H1 (cell line): ENCODE measurements at regions not wholly inside any gene's neighbourhood (a gene's known extent, or its start where the extent isn't known, plus 50 kb on each side); places are given as distances from the start of the nearest gene placed in this dataset.

Experiments
- CTCF ChIA-PET: fragments of 300-600 bp; sonication (Branson Sonifier 250); formaldehyde crosslinking; loops from one replicate; lab custom pipeline; 2021; ENCODE audit not compliant: partially characterized antibody; lab: Charles Lee
- POLR2A ChIA-PET: fragments of 300-600 bp; sonication (Branson Sonifier 250); formaldehyde crosslinking; loops from one replicate; lab custom pipeline; 2021; ENCODE audit warnings: inconsistent platforms; ENCODE audit not compliant: partially characterized antibody; lab: Charles Lee
- DNase-seq, 2 experiments: peaks; one replicate each; pipeline versions ENCODE4 v3.0.0 to v3.0.0-alpha.2; 2010 to 2022; ENCODE audit warnings: low spot score in 2 of 2, low read depth in 1 of 2, mixed read lengths in 1 of 2
- FAIRE-seq: peaks from 2 replicates; lab custom pipeline; 2011; peaks lifted over from hg19 to GRCh38; lab: Jason Lieb, UNC
- H2AFZ ChIP-seq: 2 replicates; pipeline ENCODE4 v1.8.1; 2012; ENCODE audit warnings: low read length, inconsistent platforms
- H2AK5ac ChIP-seq: 2 replicates; pipeline ENCODE4 v1.6.1; 2013; ENCODE audit warnings: low read depth, low read length
- H2BK120ac ChIP-seq: replicated peaks from 2 replicates; pipeline ENCODE3; 2013; ENCODE audit warnings: low read depth, low read length, inconsistent platforms
- H2BK12ac ChIP-seq: 2 replicates; pipeline ENCODE4 v1.6.1; 2013; ENCODE audit warnings: low read depth, low read length
- H2BK15ac ChIP-seq: 2 replicates; pipeline ENCODE4 v1.6.1; 2013; ENCODE audit warnings: low read length
- H2BK20ac ChIP-seq: 2 replicates; pipeline ENCODE4 v1.6.1; 2013; ENCODE audit warnings: low read length
- H2BK5ac ChIP-seq: 2 replicates; pipeline ENCODE4 v1.6.1; 2013; ENCODE audit warnings: low read depth, low read length
- H3K14ac ChIP-seq: 2 replicates; pipeline ENCODE4 v1.6.1; 2013; ENCODE audit warnings: inconsistent platforms; ENCODE audit not compliant: insufficient read length
- H3K18ac ChIP-seq: 2 replicates; pipeline ENCODE4 v1.6.1; 2013; ENCODE audit warnings: low read length; ENCODE audit errors: extremely low read depth
- H3K23ac ChIP-seq: 2 replicates; pipeline ENCODE4 v1.6.1; 2013; ENCODE audit warnings: inconsistent platforms; ENCODE audit not compliant: insufficient read length
- H3K23me2 ChIP-seq: 2 replicates; pipeline ENCODE4 v1.6.1; 2013; ENCODE audit warnings: low read depth, low read length
- H3K27ac ChIP-seq: 2 replicates; pipeline ENCODE4 v1.6.1; 2011; ENCODE audit warnings: low read depth, low read length, inconsistent platforms
- H3K27me3 ChIP-seq, 4 experiments: replicated peaks in 1 of 4; 1 replicate in 1 of 4; 2 replicates in 3 of 4; pipeline versions ENCODE4 v1.6.1 to v1.8.1; 2011 to 2013; ENCODE audit warnings: low read length in 3 of 4, mild to moderate bottlenecking in 3 of 4, inconsistent platforms in 2 of 4, mixed read lengths in 2 of 4, moderate library complexity in 1 of 4; ENCODE audit not compliant: control insufficient read depth in 3 of 4, insufficient read depth in 3 of 4; ENCODE audit errors: extremely low read depth in 1 of 4
- H3K36me3 ChIP-seq, 4 experiments: 2 replicates each; pipeline versions ENCODE4 v1.6.1 to v1.8.1; 2011 to 2013; ENCODE audit warnings: mild to moderate bottlenecking in 4 of 4, low read length in 3 of 4, moderate library complexity in 2 of 4, control low read depth in 1 of 4, inconsistent platforms in 1 of 4; ENCODE audit not compliant: insufficient read depth in 4 of 4, control insufficient read depth in 2 of 4
- H3K4ac ChIP-seq: replicated peaks from 2 replicates; pipeline ENCODE3; 2013; ENCODE audit warnings: low read length, low read depth, mixed read lengths, inconsistent platforms; ENCODE audit not compliant: insufficient read length
- H3K4me1 ChIP-seq, 4 experiments: replicated peaks in 1 of 4; 1 replicate in 1 of 4; 2 replicates in 3 of 4; pipeline versions ENCODE4 v1.6.1 to v1.8.1; 2011 to 2013; ENCODE audit warnings: low read length in 3 of 4, inconsistent platforms in 2 of 4, mixed read lengths in 1 of 4; ENCODE audit not compliant: insufficient read depth in 4 of 4, control insufficient read depth in 3 of 4
- H3K4me2 ChIP-seq, 2 experiments: 2 replicates each; pipeline versions ENCODE4 v1.6.1 to v1.8.1; 2011 to 2013; ENCODE audit warnings: low read depth in 2 of 2, low read length in 2 of 2, control low read depth in 1 of 2, inconsistent platforms in 1 of 2, mild to moderate bottlenecking in 1 of 2; ENCODE audit not compliant: insufficient read depth in 1 of 2
- H3K4me3 ChIP-seq, 4 experiments: fragments of 200-600, 300-600 bp in 1 of 4; sonication (generic), shearing (Covaris generic), sonication (Bioruptor Twin) in 1 of 4; 2 replicates each; pipeline versions ENCODE4 v1.5.1 to v1.8.1; 2011 to 2016; ENCODE audit warnings: low read length in 4 of 4, low read depth in 3 of 4, control low read depth in 2 of 4, inconsistent platforms in 2 of 4, mild to moderate bottlenecking in 2 of 4, mixed read lengths in 1 of 4, moderate library complexity in 1 of 4; ENCODE audit not compliant: insufficient read depth in 2 of 4; ENCODE audit errors: extremely low read depth in 1 of 4
- H3K56ac ChIP-seq: replicated peaks from 2 replicates; pipeline ENCODE3; 2013; ENCODE audit warnings: low read depth, mild to moderate bottlenecking, mixed read lengths, low read length, inconsistent platforms; ENCODE audit not compliant: insufficient read length
- H3K79me1 ChIP-seq: 2 replicates; pipeline ENCODE4 v1.6.1; 2013; ENCODE audit warnings: low read depth, low read length, control low read depth
- H3K79me2 ChIP-seq, 2 experiments: 2 replicates each; pipeline versions ENCODE4 v1.6.1 to v1.8.1; 2012 to 2013; ENCODE audit warnings: low read length in 2 of 2, mild to moderate bottlenecking in 2 of 2, inconsistent platforms in 1 of 2; ENCODE audit not compliant: insufficient read depth in 2 of 2, control insufficient read depth in 1 of 2
- H3K9ac ChIP-seq, 4 experiments: replicated peaks in 1 of 4; 1 replicate in 1 of 4; 2 replicates in 3 of 4; pipeline versions ENCODE4 v1.6.1 to v1.8.1; 2011 to 2013; ENCODE audit warnings: low read depth in 3 of 4, low read length in 3 of 4, control low read depth in 2 of 4, mild to moderate bottlenecking in 2 of 4, moderate library complexity in 2 of 4, inconsistent platforms in 1 of 4; ENCODE audit errors: extremely low read depth in 1 of 4
- H3K9me3 ChIP-seq, 2 experiments: 2 replicates each; pipeline versions ENCODE4 v1.6.1 to v1.8.1; 2012 to 2013; ENCODE audit warnings: mild to moderate bottlenecking in 2 of 2, moderate library complexity in 2 of 2, control low read depth in 1 of 2, inconsistent platforms in 1 of 2, low read depth in 1 of 2, low read length in 1 of 2, mixed read lengths in 1 of 2; ENCODE audit not compliant: insufficient read depth in 2 of 2
- H4K20me1 ChIP-seq, 2 experiments: replicated peaks in 1 of 2; 2 replicates each; pipeline versions ENCODE3 to v1.8.1; 2011 to 2013; ENCODE audit warnings: inconsistent platforms in 2 of 2, low read length in 2 of 2, mild to moderate bottlenecking in 1 of 2; ENCODE audit not compliant: insufficient read depth in 2 of 2, control insufficient read depth in 1 of 2
- H4K5ac ChIP-seq: 2 replicates; pipeline ENCODE4 v1.6.1; 2013; ENCODE audit warnings: low read length, low read depth, mixed read lengths, inconsistent platforms; ENCODE audit not compliant: insufficient read length
- H4K8ac ChIP-seq: 2 replicates; pipeline ENCODE4 v1.8.0; 2013; ENCODE audit warnings: mild to moderate bottlenecking, moderate library complexity, low read length, inconsistent platforms; ENCODE audit not compliant: insufficient read depth; ENCODE audit errors: extremely low read depth
- H4K91ac ChIP-seq: replicated peaks from 2 replicates; pipeline ENCODE3; 2013; ENCODE audit warnings: low read length, mixed read lengths, inconsistent platforms; ENCODE audit not compliant: insufficient read length
- CHD1 ChIP-seq: IDR thresholded peaks from 2 replicates; pipeline ENCODE4 v1.6.1; 2012; ENCODE audit warnings: low read depth, low read length, improper control_type of control experiment
- HDAC2 ChIP-seq, 2 experiments: fragments of 300-600 bp in 1 of 2; sonication (generic) in 1 of 2; IDR thresholded peaks; 2 replicates each; pipeline ENCODE4 v1.6.1; 2011 to 2012; ENCODE audit warnings: low read depth in 2 of 2, low read length in 2 of 2, mild to moderate bottlenecking in 2 of 2, moderate library complexity in 2 of 2, borderline replicate concordance in 1 of 2, inconsistent platforms in 1 of 2
- SP2 ChIP-seq: IDR thresholded peaks from 2 replicates; pipeline ENCODE4 v1.6.1; 2012; ENCODE audit warnings: mild to moderate bottlenecking, low read length, inconsistent platforms
- WGBS, 2 experiments: shearing (Covaris generic) in 1 of 2; methylation state at CpG; one replicate each; pipeline versions ENCODE4 v1.1.6 to v1.1.7; 2013 to 2015; ENCODE audit warnings: low lambda C conversion rate in 2 of 2, mixed read lengths in 2 of 2, inconsistent platforms in 1 of 2, low coverage in 1 of 2, missing lambda C conversion rate in 1 of 2; ENCODE audit not compliant: insufficient replicate concordance in 2 of 2, insufficient coverage in 1 of 2, insufficient read length in 1 of 2; ENCODE audit errors: extremely low coverage in 1 of 2, missing lambda C conversion rate in 1 of 2; 5-methylcytosine and 5-hydroxymethylcytosine counted together

GRCh38 chr1:233802611-233803010 is 101.9 kb upstream of the SLC35F3 start:
- Histone ChIP-seq H4K91ac (no peak overlapping the region), H3K23ac (no peak overlapping the region), H3K4me1 (no peaks in the 10 kb centered on the region), H2BK15ac (no peak overlapping the region), H3K18ac (no peak overlapping the region), H2BK5ac (no peak overlapping the region), H3K27me3 (no peaks in the 10 kb centered on the region)
- no peak for FAIRE-seq
- WGBS, 2 experiments, result 83% methylated on average over 4 of the region's 4 CpGs; no CpG with 5 or more reads in 1 of the 2 experiments
- TF ChIP-seq HDAC2 (IDR thresholded peaks at IDR 0.05; ENCODE audit: borderline replicate concordance in 1 of 2, low read depth in 2 of 2, low read length in 2 of 2) (no peak), CHD1 (no peak), SP2 (no peak)
- TF ChIP-seq, all 59 proteins: peak for 0
- Histone ChIP-seq H3K79me2 (no peaks in the 10 kb centered on the region), H3K56ac (no peak overlapping the region), H3K79me1 (no peaks in the 10 kb centered on the region), H2BK120ac (no peak overlapping the region), H3K14ac (no peak overlapping the region), H4K5ac (no peak overlapping the region), H2BK20ac (no peak overlapping the region), H3K9me3 (peaks cover 7 to 11% of the 10 kb centered on the region in 2 experiments; a peak in 2 of 4 replicates), H3K9ac (no peak overlapping the region), H3K36me3 (no peaks in the 10 kb centered on the region; a peak in 1 of 8 replicates), H3K4me3 (no peak overlapping the region), H3K23me2 (no peaks in the 10 kb centered on the region), H2BK12ac (no peak overlapping the region), H3K4ac (no peak overlapping the region), H2AK5ac (no peak overlapping the region), H4K20me1 (no peaks in the 10 kb centered on the region), H3K27ac (no peak overlapping the region), H2AFZ (no peak overlapping the region), H4K8ac (no peak overlapping the region), H3K4me2 (no peak overlapping the region)
- DNase-seq, result no peak
- ChIA-PET CTCF (interaction anchor here (0.8 to 2.0 kb wide), 3 partner anchors 10 to 362 kb away, joined by 3 to 6 read pairs (median 3); no protein-coding TSS in a partner anchor), POLR2A (no interaction called here)
